HG03039 (cell line): ENCODE measurements at regions not wholly inside any gene's neighbourhood (a gene's known extent, or its start where the extent isn't known, plus 50 kb on each side); places are given as distances from the start of the nearest gene placed in this dataset.

Source experiments
- ATAC-seq: cut with Tn5 transposase; IDR thresholded peaks from one replicate; pipeline ENCODE4 v1.9.1; 2021; ENCODE audit warnings: mild to moderate bottlenecking, moderate library complexity; ENCODE audit not compliant: unreplicated experiment

- ATAC-seq = no peak
Observed at GRCh38 chr2:133809485-133809884, 241.2 kb upstream of the NCKAP5 start.

GRCh38 chr2:133810559-133810958, 242.3 kb upstream of the NCKAP5 start:
- ATAC-seq = no peak

- ATAC-seq = no peak
Observed at GRCh38 chr2:133811409-133812125, 243.3 kb upstream of the NCKAP5 start.

- no peak for ATAC-seq
Observed at GRCh38 chr2:133812826-133813617, 244.8 kb upstream of the NCKAP5 start.

GRCh38 chr2:133814890-133815289, 246.6 kb upstream of the NCKAP5 start:
- ATAC-seq = no peak

- no peak for ATAC-seq
Observed at GRCh38 chr2:133816037-133816436, 247.8 kb upstream of the NCKAP5 start.

- ATAC-seq = no peak
Observed at GRCh38 chr2:133817680-133818566, 249.7 kb upstream of the NCKAP5 start.

- no peak for ATAC-seq
Observed at GRCh38 chr2:133818661-133819060, 250.4 kb upstream of the NCKAP5 start.

- no peak for ATAC-seq
Observed at GRCh38 chr2:133819906-133820305, 251.6 kb upstream of the NCKAP5 start.

- ATAC-seq = no peak
Observed at GRCh38 chr2:133821107-133821760, 253.0 kb upstream of the NCKAP5 start.

- no peak for ATAC-seq
Observed at GRCh38 chr2:133822517-133823225, 254.4 kb upstream of the NCKAP5 start.

GRCh38 chr2:133823226-133823550, 254.9 kb upstream of the NCKAP5 start:
- no peak for ATAC-seq

GRCh38 chr2:133824869-133825268, 256.6 kb upstream of the NCKAP5 start:
- ATAC-seq = no peak

GRCh38 chr2:133825778-133826177, 257.5 kb upstream of the NCKAP5 start:
- no peak for ATAC-seq

GRCh38 chr2:133828913-133829312, 260.6 kb upstream of the NCKAP5 start:
- ATAC-seq = no peak

GRCh38 chr2:133829450-133830020, 261.3 kb upstream of the NCKAP5 start:
- ATAC-seq = no peak

- no peak for ATAC-seq
Observed at GRCh38 chr2:133833746-133834145, 265.5 kb upstream of the NCKAP5 start.

- no peak for ATAC-seq
Observed at GRCh38 chr2:133835821-133836619, 267.8 kb upstream of the NCKAP5 start.

- ATAC-seq = no peak
Observed at GRCh38 chr2:133836691-133837345, 268.6 kb upstream of the NCKAP5 start.
